Transverse colon (tissue), 4 donors: ENCODE measurements at regions not wholly inside any gene's neighbourhood (a gene's known extent, or its start where the extent isn't known, plus 50 kb on each side); places are given as distances from the start of the nearest gene placed in this dataset.

ENCODE experiments used
- DNase-seq: peaks from one replicate; pipeline ENCODE4 v3.0.0-alpha.2; 2019
- H3K27ac ChIP-seq, 4 donors: fragments of 200-600 bp; sonication (generic); 2 replicates each; pipeline ENCODE4 v1.5.1; 2016 to 2018; ENCODE audit warnings: inconsistent platforms in 4 of 4
- H3K27me3 ChIP-seq: fragments of 200-600 bp; sonication (generic); 2 replicates; pipeline ENCODE4 v1.5.1; 2017; ENCODE audit warnings: inconsistent platforms
- H3K36me3 ChIP-seq, 4 donors: fragments of 200-600 bp; sonication (generic); 2 replicates each; pipeline ENCODE4 v1.5.1; 2017 to 2019; ENCODE audit warnings: inconsistent platforms in 4 of 4
- H3K4me1 ChIP-seq, 4 donors: fragments of 200-600 bp; sonication (generic); 2 replicates each; pipeline ENCODE4 v1.5.1; 2017 to 2020; ENCODE audit warnings: inconsistent platforms in 4 of 4
- H3K4me3 ChIP-seq, 4 donors: fragments of 200-600 bp; sonication (generic); 1 replicate in 1 of 4; 2 replicates in 3 of 4; pipeline versions ENCODE4 v1.5.1 to v1.6.1; 2017 to 2019; ENCODE audit warnings: inconsistent platforms in 4 of 4
- H3K9me3 ChIP-seq, 2 donors: fragments of 200-600 bp; sonication (generic); 2 replicates each; pipeline ENCODE4 v1.5.1; 2017 to 2019; ENCODE audit warnings: inconsistent platforms in 2 of 2
- CTCF ChIP-seq, 5 experiments: fragments of 200-600 bp in 3 of 5; fragments of 450-650 bp in 2 of 5; sonication (generic) in 3 of 5; IDR thresholded peaks; 1 replicate in 2 of 5; 2 replicates in 3 of 5; pipeline ENCODE4 v1.5.1; 2016 to 2017; ENCODE audit warnings: antibody characterized with exemption in 5 of 5, inconsistent platforms in 3 of 5, mild to moderate bottlenecking in 2 of 5, moderate library complexity in 1 of 5
- EP300 ChIP-seq: sonication (generic); formaldehyde crosslinking; IDR thresholded peaks from one replicate; pipeline ENCODE4 v1.6.1; 2017; ENCODE audit warnings: antibody characterized with exemption, low read depth
- POLR2A ChIP-seq: fragments of 450-650 bp; IDR thresholded peaks from one replicate; pipeline ENCODE4 v1.6.1; 2016; ENCODE audit warnings: antibody characterized with exemption, mild to moderate bottlenecking, moderate library complexity
- POLR2AphosphoS5 ChIP-seq, 3 donors: sonication (generic); formaldehyde crosslinking; IDR thresholded peaks; one replicate each; pipeline ENCODE4 v1.6.1; 2016; ENCODE audit warnings: antibody characterized with exemption in 3 of 3
- WGBS, 2 donors: methylation state at CpG; one replicate each; pipeline ENCODE4 v1.1.5; 2018; ENCODE audit warnings: low coverage in 1 of 2; 5-methylcytosine and 5-hydroxymethylcytosine counted together
- in situ Hi-C, 4 donors: fragments of 200-750 bp; cut with MboI; loops; one replicate each; pipeline versions ENCODE4 v1.15.0 to v1.15.1; 2017; ENCODE audit warnings: low sequenced_read_pairs in 3 of 4, low pct_ligation_motif_present in 1 of 4, low pct_unique_long_range_greater_than_20kb in 1 of 4
- intact Hi-C: fragments of 100-400 bp; cut with DNase I; formaldehyde crosslinking; loops from one replicate; pipeline ENCODE4 v1.15.1; 2023; ENCODE audit warnings: low total_unique reads

- Histone ChIP-seq H3K27me3 (no peaks in the 10 kb centered on the region), H3K4me3 (no peak overlapping the region), H3K27ac (no peak overlapping the region), H3K4me1 (no peaks in the 10 kb centered on the region), H3K36me3 (no peaks in the 10 kb centered on the region), H3K9me3 (peaks cover 0 to 3% of the 10 kb centered on the region in 2 donors)
- in situ Hi-C loops (no loop called here), intact Hi-C loops (no loop called here)
- TF ChIP-seq EP300 (no peak), POLR2A (no peak), POLR2AphosphoS5 (IDR thresholded peaks at IDR 0.05) (no peak)
- no peak for DNase-seq
These were observed 408.5 kb upstream of the NEGR1 start for GRCh38 chr1:72690871-72691270.

- in situ Hi-C loops, result no loop called here
- Histone ChIP-seq H3K27me3 (no peaks in the 10 kb centered on the region), H3K27ac (no peak overlapping the region), H3K4me3 (no peak overlapping the region), H3K36me3 (no peaks in the 10 kb centered on the region), H3K4me1 (no peaks in the 10 kb centered on the region), H3K9me3 (no peaks in the 10 kb centered on the region)
- 55 to 64% methylated on average over 4 of the region's 4 CpGs for WGBS, 2 donors
- no peak for DNase-seq
- intact Hi-C loops, result loop anchor here (2.0 kb wide), 1 partner anchor 16 kb away; no protein-coding TSS in a partner anchor
- TF ChIP-seq EP300 (no peak), POLR2A (no peak), CTCF (IDR thresholded peaks at IDR 0.05) (no peak), POLR2AphosphoS5 (IDR thresholded peaks at IDR 0.05) (no peak)
These were observed 396.3 kb upstream of the NEGR1 start for GRCh38 chr1:72678683-72679082.

GRCh38 chr1:72670902-72671301 lies 388.6 kb upstream of the NEGR1 start:
- Histone ChIP-seq H3K27me3 (no peaks in the 10 kb centered on the region), H3K4me3 (no peak overlapping the region), H3K4me1 (no peaks in the 10 kb centered on the region), H3K9me3 (no peaks in the 10 kb centered on the region), H3K36me3 (no peaks in the 10 kb centered on the region), H3K27ac (no peak overlapping the region)
- intact Hi-C loops, result no loop called here
- in situ Hi-C loops, result no loop called here
- WGBS, 2 donors, result 51 to 65% methylated on average over 2 of the region's 2 CpGs
- no peak for DNase-seq
- TF ChIP-seq POLR2AphosphoS5 (IDR thresholded peaks at IDR 0.05) (no peak), POLR2A (no peak), CTCF (IDR thresholded peaks at IDR 0.05) (no peak), EP300 (no peak)

GRCh38 chr1:72662918-72663317 lies 380.6 kb upstream of the NEGR1 start:
- intact Hi-C loops (loop anchor here (2.0 kb wide), 1 partner anchor 16 kb away; no protein-coding TSS in a partner anchor), in situ Hi-C loops (no loop called here)

More at GRCh38 chr1:72662918-72663317, 380.6 kb upstream of the NEGR1 start:
- Histone ChIP-seq H3K4me1 (no peaks in the 10 kb centered on the region), H3K4me3 (no peak overlapping the region), H3K27me3 (no peaks in the 10 kb centered on the region), H3K9me3 (no peaks in the 10 kb centered on the region), H3K27ac (no peak overlapping the region), H3K36me3 (no peaks in the 10 kb centered on the region)
- no peak for TF ChIP-seq EP300
- no peak for TF ChIP-seq CTCF (IDR thresholded peaks at IDR 0.05)
- no peak for TF ChIP-seq POLR2A
- TF ChIP-seq POLR2AphosphoS5 (IDR thresholded peaks at IDR 0.05), result no peak
- no peak for DNase-seq
